NB4 (cell line): ENCODE measurements at regions not wholly inside any gene's neighbourhood (a gene's known extent, or its start where the extent isn't known, plus 50 kb on each side); places are given as distances from the start of the nearest gene placed in this dataset.
A peak's percentile ranks its signal among the peaks of the same experiment; 100 is the strongest.

Experiments
- CTCF ChIP-seq: IDR thresholded peaks from one replicate; pipeline ENCODE4 v1.5.1; 2012; ENCODE audit warnings: low read depth, low read length
- MYC ChIP-seq: IDR thresholded peaks from 2 replicates; pipeline ENCODE4 v1.6.1; 2011; ENCODE audit warnings: low read depth, low read length
- POLR2A ChIP-seq: IDR thresholded peaks from 2 replicates; pipeline ENCODE4 v1.6.1; 2011; ENCODE audit warnings: mild to moderate bottlenecking; ENCODE audit not compliant: insufficient read length; ENCODE audit errors: extremely low read depth
- TF ChIP-seq, protein P1 (sequence below): IDR thresholded peaks from 2 replicates; pipeline ENCODE4 v1.6.1; 2011; ENCODE audit warnings: low read depth, low read length

DNA sequence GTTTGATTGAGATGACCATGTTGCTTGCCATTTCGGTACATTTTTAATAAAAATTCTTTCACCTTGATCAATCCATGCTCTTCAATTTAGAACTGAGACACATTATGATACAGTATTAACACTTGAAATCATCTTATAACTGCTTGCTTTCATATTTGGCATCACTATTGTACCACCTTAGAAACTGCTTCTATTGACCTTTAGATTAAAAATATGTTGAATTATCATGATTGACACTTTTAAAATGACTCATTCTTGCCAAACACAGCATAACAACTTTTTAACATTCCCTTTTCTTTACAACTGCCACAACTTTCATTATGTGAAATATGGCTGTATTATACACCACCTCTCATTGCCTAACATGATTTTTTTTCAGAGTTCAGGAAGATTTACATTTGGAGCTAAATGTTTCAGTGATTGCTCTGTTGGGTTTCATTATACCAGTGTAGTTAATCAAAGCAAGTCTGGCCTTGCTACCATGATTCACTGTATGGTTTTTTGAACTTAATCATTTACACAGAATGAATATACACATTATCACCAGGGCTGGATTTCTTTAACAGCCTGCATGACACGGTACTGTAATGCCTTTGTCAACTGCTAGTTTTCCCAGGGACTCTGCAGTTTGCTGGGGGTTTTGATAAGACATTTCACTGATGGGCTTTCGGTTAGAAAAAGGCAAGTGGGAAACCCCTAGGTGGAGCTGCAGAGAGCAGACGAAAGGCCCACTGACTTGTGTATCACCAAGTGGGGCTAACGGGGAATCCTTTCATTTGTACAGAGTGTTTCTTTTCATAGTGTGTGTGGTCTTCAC is 93.6 kb upstream of the TLE4 start:
- TF ChIP-seq POLR2A: no peak
- peak; percentile 44 for TF ChIP-seq CTCF
- TF ChIP-seq MYC: no peak
- TF ChIP-seq, protein P1, sequence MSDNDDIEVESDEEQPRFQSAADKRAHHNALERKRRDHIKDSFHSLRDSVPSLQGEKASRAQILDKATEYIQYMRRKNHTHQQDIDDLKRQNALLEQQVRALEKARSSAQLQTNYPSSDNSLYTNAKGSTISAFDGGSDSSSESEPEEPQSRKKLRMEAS: no peak
